NCI-H82 (cell line): ENCODE measurements at regions not wholly inside any gene's neighbourhood (a gene's known extent, or its start where the extent isn't known, plus 50 kb on each side); places are given as distances from the start of the nearest gene placed in this dataset.

Experiments used
- DNase-seq: peaks from one replicate; lab custom pipeline; 2025; lab: John Stamatoyannopoulos, UW

- DNase-seq = no peak
Measured at GRCh38 chr7:17019106-17019505, 137.3 kb upstream of the AGR3 start.

GRCh38 chr7:17020250-17020649, 138.5 kb upstream of the AGR3 start:
- DNase-seq = no peak

- DNase-seq = no peak
Measured at GRCh38 chr7:17021205-17021604, 139.4 kb upstream of the AGR3 start.

- no peak for DNase-seq
Measured at GRCh38 chr7:17022920-17023319, 141.1 kb upstream of the AGR3 start.

- DNase-seq = no peak
Measured at GRCh38 chr7:17026269-17026668, 144.5 kb upstream of the AGR3 start.

- no peak for DNase-seq
Measured at GRCh38 chr7:17027143-17027788, 145.5 kb upstream of the AGR3 start.

GRCh38 chr7:17027789-17028152, 146.0 kb upstream of the AGR3 start:
- no peak for DNase-seq

- DNase-seq = peak; percentile 21
Measured at GRCh38 chr7:17029150-17029549, 147.4 kb upstream of the AGR3 start.

GRCh38 chr7:17030559-17030958, 148.8 kb upstream of the AGR3 start:
- no peak for DNase-seq

- no peak for DNase-seq
Measured at GRCh38 chr7:17031906-17032551, 150.2 kb upstream of the AGR3 start.

- DNase-seq = no peak
Measured at GRCh38 chr7:17033245-17033644, 151.5 kb upstream of the AGR3 start.

GRCh38 chr7:17036584-17036983, 154.8 kb upstream of the AGR3 start:
- no peak for DNase-seq

- DNase-seq = no peak
Measured at GRCh38 chr7:17037356-17037755, 155.6 kb upstream of the AGR3 start.

GRCh38 chr7:17038160-17038782, 156.5 kb upstream of the AGR3 start:
- DNase-seq = no peak

- no peak for DNase-seq
Measured at GRCh38 chr7:17038783-17039170, 157.0 kb upstream of the AGR3 start.

- DNase-seq = no peak
Measured at GRCh38 chr7:17039372-17039771, 157.6 kb upstream of the AGR3 start.

GRCh38 chr7:17040716-17041115, 158.9 kb upstream of the AGR3 start:
- DNase-seq = no peak

- no peak for DNase-seq
Measured at GRCh38 chr7:17041324-17041723, 159.5 kb upstream of the AGR3 start.

- no peak for DNase-seq
Measured at GRCh38 chr7:17042211-17042610, 160.4 kb upstream of the AGR3 start.

GRCh38 chr7:17043012-17043877, 161.5 kb upstream of the AGR3 start:
- DNase-seq = no peak

- DNase-seq = no peak
Measured at GRCh38 chr7:17044396-17044795, 162.6 kb upstream of the AGR3 start.

GRCh38 chr7:17044861-17045260, 163.1 kb upstream of the AGR3 start:
- no peak for DNase-seq

GRCh38 chr7:17046259-17046658, 164.5 kb upstream of the AGR3 start:
- no peak for DNase-seq
